WERI-Rb-1 (cell line): ENCODE measurements at regions not wholly inside any gene's neighbourhood (a gene's known extent, or its start where the extent isn't known, plus 50 kb on each side); places are given as distances from the start of the nearest gene placed in this dataset.

Source experiments
- DNase-seq: peaks from one replicate; pipeline ENCODE4 v3.0.0-alpha.2; 2020
- H3K27ac ChIP-seq: fragments of 250-450 bp; sonication (Bioruptor Pico); 2 replicates; pipeline ENCODE4 v1.5.1; 2020; ENCODE audit warnings: mild to moderate bottlenecking, moderate library complexity
- H3K27me3 ChIP-seq: fragments of 250-450 bp; sonication (Bioruptor Pico); 2 replicates; pipeline ENCODE4 v1.5.1; 2021; ENCODE audit warnings: mild to moderate bottlenecking, low read depth, moderate library complexity; ENCODE audit not compliant: insufficient read depth, severe bottlenecking
- H3K36me3 ChIP-seq: fragments of 250-450 bp; sonication (Bioruptor Pico); 2 replicates; pipeline ENCODE4 v1.5.1; 2020; ENCODE audit warnings: mild to moderate bottlenecking, moderate library complexity
- H3K4me3 ChIP-seq: 2 replicates; pipeline ENCODE4 v1.5.1; 2011; ENCODE audit warnings: low read depth, mild to moderate bottlenecking, control low read depth, low read length
- H3K9me3 ChIP-seq: fragments of 250-450 bp; sonication (Bioruptor Pico); 2 replicates; pipeline ENCODE4 v1.5.1; 2021; ENCODE audit warnings: mild to moderate bottlenecking, moderate library complexity; ENCODE audit not compliant: severe bottlenecking
- TF ChIP-seq, protein P1 (sequence below): IDR thresholded peaks from 2 replicates; pipeline ENCODE4 v1.5.1; 2011; ENCODE audit warnings: low read depth, mild to moderate bottlenecking, control low read depth, inconsistent platforms, low read length

DNA sequence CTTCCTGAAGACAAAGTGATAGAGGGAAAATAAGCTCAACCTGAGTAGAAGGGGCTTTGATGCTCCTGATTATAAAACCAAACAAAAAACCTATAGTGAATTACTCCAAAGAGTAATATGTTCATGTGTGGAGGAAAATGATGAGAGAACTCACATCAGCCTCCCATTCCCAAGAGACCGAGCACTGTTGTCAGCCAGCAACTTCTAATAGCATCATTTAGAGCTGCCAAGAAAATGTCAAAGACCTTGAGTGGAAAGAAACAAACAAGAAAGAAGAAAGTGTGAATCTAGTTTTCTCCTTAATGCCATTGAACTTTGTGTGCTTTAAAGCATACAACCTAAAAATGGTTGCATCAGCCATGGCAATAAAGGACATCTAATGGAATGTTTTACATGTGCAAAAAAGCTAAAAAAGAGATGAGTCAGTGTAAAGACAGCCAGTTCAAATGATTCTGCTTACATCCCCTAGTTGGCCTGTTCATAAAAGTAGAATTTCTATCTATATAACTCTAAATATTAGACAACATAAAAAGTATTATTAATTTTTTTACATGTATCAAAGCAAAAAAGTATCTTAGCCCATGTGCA, 1066.2 kb downstream of the TDRD15 start:
- Histone ChIP-seq H3K9me3 (peaks cover 4% of the 10 kb centered on the region), H3K27ac (no peak overlapping the region), H3K36me3 (no peaks in the 10 kb centered on the region), H3K4me3 (no peak overlapping the region), H3K27me3 (no peaks in the 10 kb centered on the region)
- no peak for DNase-seq
- TF ChIP-seq, protein P1, sequence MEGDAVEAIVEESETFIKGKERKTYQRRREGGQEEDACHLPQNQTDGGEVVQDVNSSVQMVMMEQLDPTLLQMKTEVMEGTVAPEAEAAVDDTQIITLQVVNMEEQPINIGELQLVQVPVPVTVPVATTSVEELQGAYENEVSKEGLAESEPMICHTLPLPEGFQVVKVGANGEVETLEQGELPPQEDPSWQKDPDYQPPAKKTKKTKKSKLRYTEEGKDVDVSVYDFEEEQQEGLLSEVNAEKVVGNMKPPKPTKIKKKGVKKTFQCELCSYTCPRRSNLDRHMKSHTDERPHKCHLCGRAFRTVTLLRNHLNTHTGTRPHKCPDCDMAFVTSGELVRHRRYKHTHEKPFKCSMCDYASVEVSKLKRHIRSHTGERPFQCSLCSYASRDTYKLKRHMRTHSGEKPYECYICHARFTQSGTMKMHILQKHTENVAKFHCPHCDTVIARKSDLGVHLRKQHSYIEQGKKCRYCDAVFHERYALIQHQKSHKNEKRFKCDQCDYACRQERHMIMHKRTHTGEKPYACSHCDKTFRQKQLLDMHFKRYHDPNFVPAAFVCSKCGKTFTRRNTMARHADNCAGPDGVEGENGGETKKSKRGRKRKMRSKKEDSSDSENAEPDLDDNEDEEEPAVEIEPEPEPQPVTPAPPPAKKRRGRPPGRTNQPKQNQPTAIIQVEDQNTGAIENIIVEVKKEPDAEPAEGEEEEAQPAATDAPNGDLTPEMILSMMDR = no peak

DNA sequence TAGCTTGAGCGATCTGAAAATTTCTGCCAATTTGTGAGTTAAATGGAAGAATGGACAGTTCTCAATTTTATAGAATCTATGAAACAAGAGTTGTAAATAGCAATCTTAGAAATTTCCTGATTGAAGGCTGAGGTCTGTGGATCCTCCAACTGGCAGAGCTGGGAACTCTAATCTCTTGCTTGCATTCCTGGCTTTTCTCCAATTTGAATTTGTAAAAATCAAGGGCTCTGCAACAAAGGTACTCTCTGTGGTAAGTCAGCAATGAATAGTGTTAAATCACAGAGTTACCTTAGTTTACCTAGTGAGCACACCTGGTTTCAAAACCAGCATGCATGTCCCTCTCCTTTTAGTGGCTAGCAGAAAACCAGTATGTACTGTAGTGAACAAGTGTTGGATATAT, 1070.5 kb downstream of the TDRD15 start:
- Histone ChIP-seq H3K27ac (no peak overlapping the region), H3K36me3 (no peaks in the 10 kb centered on the region), H3K9me3 (no peaks in the 10 kb centered on the region), H3K4me3 (no peak overlapping the region), H3K27me3 (no peaks in the 10 kb centered on the region)
- no peak for DNase-seq
- TF ChIP-seq, protein P1 = no peak

DNA sequence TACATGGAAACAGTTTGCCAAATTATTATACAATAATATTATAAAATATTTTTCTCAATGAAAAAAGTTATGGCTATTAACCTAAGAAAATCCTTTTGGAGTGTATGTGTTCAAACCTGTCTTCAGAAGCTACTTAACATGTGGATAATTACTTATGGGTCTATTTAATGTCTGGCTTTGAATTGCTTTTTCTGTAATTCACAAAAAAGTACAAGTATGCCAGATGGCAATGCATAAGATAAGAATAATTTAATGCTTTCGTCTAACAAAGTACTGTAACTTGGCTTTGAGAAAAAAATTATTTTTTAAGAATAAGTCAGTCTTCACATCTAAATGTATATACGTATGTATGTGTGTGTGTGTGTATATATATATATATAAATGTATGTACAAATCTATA, 1073.0 kb downstream of the TDRD15 start:
- Histone ChIP-seq H3K36me3 (no peaks in the 10 kb centered on the region), H3K27ac (no peak overlapping the region), H3K9me3 (no peaks in the 10 kb centered on the region), H3K27me3 (no peaks in the 10 kb centered on the region), H3K4me3 (no peak overlapping the region)
- no peak for DNase-seq
- TF ChIP-seq, protein P1 = no peak

DNA sequence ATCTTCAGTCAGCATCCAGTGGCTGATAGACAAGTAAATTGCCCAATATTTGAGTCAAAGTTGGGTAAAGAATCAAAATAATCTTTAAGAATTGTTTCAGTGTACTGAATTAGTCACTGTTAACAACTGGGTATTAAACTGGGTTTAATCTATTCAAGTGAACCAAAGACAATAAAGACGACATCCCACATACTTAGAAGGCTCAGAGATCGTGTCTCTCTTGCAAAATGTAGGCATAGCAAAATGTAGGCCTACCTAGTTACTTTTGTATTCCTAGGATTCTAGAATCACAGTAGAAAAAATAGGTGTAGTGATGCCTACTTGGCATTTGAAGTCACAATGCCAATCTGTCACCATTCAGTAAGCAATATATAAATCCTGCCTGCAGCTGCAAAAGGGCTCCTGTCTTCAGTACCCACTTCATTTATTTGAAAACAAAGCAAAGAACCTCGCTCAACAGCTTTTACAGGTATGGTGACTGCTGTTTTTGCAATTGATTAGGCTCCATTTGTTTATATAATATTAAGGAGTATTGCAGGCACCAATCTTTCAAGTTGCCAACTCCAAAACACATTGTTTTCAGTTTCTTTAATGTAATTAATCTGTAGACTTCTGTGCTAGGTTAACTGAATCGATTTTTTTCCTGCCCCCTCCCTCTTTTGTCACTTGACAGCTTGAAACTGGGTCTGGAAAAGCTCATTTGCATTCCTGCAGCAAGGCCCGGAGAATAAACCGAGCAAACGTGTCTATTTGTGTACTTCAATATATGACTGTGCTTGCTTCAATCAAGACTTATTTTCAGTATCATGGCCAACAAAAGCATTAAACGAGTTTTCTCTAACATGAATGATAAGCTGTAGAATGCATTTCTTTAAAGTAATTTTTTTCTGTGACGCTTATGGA, 1074.9 kb downstream of the TDRD15 start:
- TF ChIP-seq, protein P1 = no peak
- Histone ChIP-seq H3K4me3 (no peak overlapping the region), H3K9me3 (no peaks in the 10 kb centered on the region), H3K27ac (no peak overlapping the region), H3K27me3 (no peaks in the 10 kb centered on the region), H3K36me3 (no peaks in the 10 kb centered on the region)
- DNase-seq = no peak

DNA sequence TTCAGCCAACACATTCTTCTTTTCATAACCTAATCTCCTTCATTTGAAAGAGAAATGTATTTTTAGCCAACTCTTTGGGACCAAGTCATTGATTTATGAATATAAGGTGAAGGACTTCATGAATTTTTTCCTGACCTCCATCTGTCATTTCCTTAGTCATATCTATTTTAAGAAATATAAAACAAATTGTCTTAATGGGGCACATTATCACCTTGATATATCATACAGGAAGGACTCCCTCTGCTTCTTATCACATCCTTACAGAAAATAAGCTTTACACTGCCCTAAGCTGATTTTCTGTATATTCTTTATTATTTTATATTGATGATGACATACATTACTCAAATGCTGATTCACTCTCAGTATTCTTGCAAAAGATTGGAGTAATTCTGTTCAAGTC, 1076.2 kb downstream of the TDRD15 start:
- Histone ChIP-seq H3K27ac (no peak overlapping the region), H3K9me3 (no peaks in the 10 kb centered on the region), H3K4me3 (no peak overlapping the region), H3K27me3 (no peaks in the 10 kb centered on the region), H3K36me3 (no peaks in the 10 kb centered on the region)
- TF ChIP-seq, protein P1 = no peak
- DNase-seq = no peak
